ENCODE measurements at regions not wholly inside any gene's neighbourhood (a gene's known extent, or its start where the extent isn't known, plus 50 kb on each side); places are given as distances from the start of the nearest gene placed in this dataset.
"Not testable (repeated sequence)": the region's sequence is repeated elsewhere in the genome, so short reads cannot be mapped to it uniquely, and the experiment has no call there.

GRCh38 chr18:28432339-28432738 is 255.4 kb upstream of the CDH2 start:
- H3K27ac ChIP-seq (replicated peaks), result no peak overlapping the region
- no peak for DNase-seq (ENCODE audit: low read depth in 1 of 2, low spot score in 1 of 2)
- no peak overlapping the region for H3K4me3 ChIP-seq (replicated peaks; ENCODE audit: insufficient read depth, low read length)
- H3K27me3 ChIP-seq (ENCODE audit: insufficient read depth, poor library complexity, severe bottlenecking), result no peaks in the 10 kb centered on the region
- TF ChIP-seq POLR2AphosphoS5 (IDR thresholded peaks at IDR 0.05; ENCODE audit: low read depth), result no peak
- no peak for TF ChIP-seq CTCF (IDR thresholded peaks at IDR 0.05; ENCODE audit: insufficient read depth, low read length)
- TF ChIP-seq GABPA (IDR thresholded peaks at IDR 0.05; ENCODE audit: low read depth), result no peak
- TF ChIP-seq SPI1 (IDR thresholded peaks at IDR 0.05; ENCODE audit: borderline replicate concordance, low read depth), result no peak
- no peak for TF ChIP-seq REST (IDR thresholded peaks at IDR 0.05; ENCODE audit: insufficient replicate concordance, low read depth)

GRCh38 chr18:28425886-28426285 is 249.0 kb upstream of the CDH2 start:
- H3K4me3 ChIP-seq (replicated peaks; ENCODE audit: insufficient read depth, low read length), result no peak overlapping the region
- H3K27ac ChIP-seq (replicated peaks), result no peak overlapping the region
- H3K27me3 ChIP-seq (ENCODE audit: insufficient read depth, poor library complexity, severe bottlenecking), result no peaks in the 10 kb centered on the region
- no peak for DNase-seq (ENCODE audit: low read depth in 1 of 2, low spot score in 1 of 2)
- TF ChIP-seq POLR2AphosphoS5 (IDR thresholded peaks at IDR 0.05; ENCODE audit: low read depth) (no peak), CTCF (IDR thresholded peaks at IDR 0.05; ENCODE audit: insufficient read depth, low read length) (no peak), GABPA (IDR thresholded peaks at IDR 0.05; ENCODE audit: low read depth) (no peak)

- no peak overlapping the region for H3K27ac ChIP-seq (replicated peaks)
- TF ChIP-seq POLR2AphosphoS5 (IDR thresholded peaks at IDR 0.05; ENCODE audit: low read depth) (no peak), REST (IDR thresholded peaks at IDR 0.05; ENCODE audit: insufficient replicate concordance, low read depth) (no peak), CTCF (IDR thresholded peaks at IDR 0.05; ENCODE audit: insufficient read depth, low read length) (no peak), SPI1 (IDR thresholded peaks at IDR 0.05; ENCODE audit: borderline replicate concordance, low read depth) (no peak), GABPA (IDR thresholded peaks at IDR 0.05; ENCODE audit: low read depth) (no peak)
- no peak overlapping the region for H3K4me3 ChIP-seq (replicated peaks; ENCODE audit: insufficient read depth, low read length)
- no peaks in the 10 kb centered on the region for H3K27me3 ChIP-seq (ENCODE audit: insufficient read depth, poor library complexity, severe bottlenecking)
- no peak for DNase-seq (ENCODE audit: low read depth in 1 of 2, low spot score in 1 of 2)
Measured at GRCh38 chr18:28422577-28422976, 245.6 kb upstream of the CDH2 start.

GRCh38 chr18:28421950-28422349 is 245.0 kb upstream of the CDH2 start:
- H3K4me3 ChIP-seq (replicated peaks; ENCODE audit: insufficient read depth, low read length); H3K27ac ChIP-seq (replicated peaks); H3K27me3 ChIP-seq (ENCODE audit: insufficient read depth, poor library complexity, severe bottlenecking); DNase-seq (ENCODE audit: low read depth in 1 of 2, low spot score in 1 of 2): not testable (repeated sequence)
